WTC11 (cell line): ENCODE measurements at regions not wholly inside any gene's neighbourhood (a gene's known extent, or its start where the extent isn't known, plus 50 kb on each side); places are given as distances from the start of the nearest gene placed in this dataset.

Experiments
- ATAC-seq: fragments of 200-7000 bp; cut with Tn5 transposase; 2 replicates; pipeline ENCODE4 v1.10.0; 2021; ENCODE audit warnings: mild to moderate bottlenecking, moderate library complexity
- CTCF ChIA-PET: fragments of 300-600 bp; sonication (Branson Sonifier 250); formaldehyde crosslinking; loops from one replicate; lab custom pipeline; 2021; ENCODE audit warnings: antibody characterized with exemption; lab: Charles Lee
- POLR2A ChIA-PET: fragments of 350-600 bp; sonication (Branson Sonifier 250); formaldehyde crosslinking; loops from one replicate; lab custom pipeline; 2021; ENCODE audit warnings: antibody characterized with exemption; lab: Charles Lee
- DNase-seq: peaks from one replicate; pipeline ENCODE4 v3.0.0; 2021; ENCODE audit warnings: low spot score
- H3K27ac Mint-ChIP-seq: 2 replicates; pipeline ENCODE4 v1.8.0; 2021; ENCODE audit warnings: mixed read lengths
- H3K27me3 Mint-ChIP-seq: 2 replicates; pipeline ENCODE4 v1.8.0; 2021; ENCODE audit warnings: low read depth, mild to moderate bottlenecking, moderate library complexity, mixed read lengths
- H3K36me3 Mint-ChIP-seq: 2 replicates; pipeline ENCODE4 v1.8.0; 2021; ENCODE audit warnings: mixed read lengths
- H3K4me1 Mint-ChIP-seq: 2 replicates; pipeline ENCODE4 v1.8.0; 2022; ENCODE audit warnings: mixed read lengths
- H3K4me3 Mint-ChIP-seq: 2 replicates; pipeline ENCODE4 v1.8.0; 2021; ENCODE audit warnings: mild to moderate bottlenecking, moderate library complexity, mixed read lengths
- H3K9me3 Mint-ChIP-seq: 2 replicates; pipeline ENCODE4 v1.8.0; 2021; ENCODE audit warnings: mixed read lengths
- ATF1 ChIP-seq: sonication (generic); formaldehyde crosslinking; IDR thresholded peaks from 2 replicates; pipeline ENCODE4 v1.8.1; 2023; ENCODE audit warnings: mild to moderate bottlenecking, moderate library complexity, missing genetic modification reagents
- CREB1 ChIP-seq: sonication (generic); formaldehyde crosslinking; IDR thresholded peaks from 2 replicates; pipeline ENCODE4 v1.8.0; 2023; ENCODE audit warnings: mild to moderate bottlenecking, missing genetic modification reagents
- ELF4 ChIP-seq: sonication (generic); formaldehyde crosslinking; IDR thresholded peaks from 2 replicates; pipeline ENCODE4 v1.8.1; 2022; ENCODE audit warnings: low read depth, mild to moderate bottlenecking, moderate library complexity, missing genetic modification reagents
- GTF2I ChIP-seq: fragments of 250-450 bp; sonication (Bioruptor Pico); conservative IDR thresholded peaks from 2 replicates; pipeline ENCODE4 v1.4.0; 2021; ENCODE audit warnings: mild to moderate bottlenecking
- HMGXB4 ChIP-seq: sonication (generic); formaldehyde crosslinking; IDR thresholded peaks from 2 replicates; pipeline ENCODE4 v1.8.1; 2023; ENCODE audit warnings: mild to moderate bottlenecking, moderate library complexity, missing genetic modification reagents
- IRF2 ChIP-seq: sonication (generic); formaldehyde crosslinking; IDR thresholded peaks from 2 replicates; pipeline ENCODE4 v1.8.0; 2022; ENCODE audit warnings: low read depth, missing genetic modification reagents, borderline replicate concordance
- NFATC4 ChIP-seq: fragments of 250-450 bp; sonication (Bioruptor Pico); IDR thresholded peaks from 2 replicates; pipeline ENCODE4 v1.9.0; 2021; ENCODE audit warnings: mild to moderate bottlenecking
- NFE2L1 ChIP-seq: sonication (generic); formaldehyde crosslinking; IDR thresholded peaks from 2 replicates; pipeline ENCODE4 v1.8.1; 2023; ENCODE audit warnings: missing genetic modification reagents
- NR1H2 ChIP-seq: sonication (generic); formaldehyde crosslinking; IDR thresholded peaks from 2 replicates; pipeline ENCODE4 v1.9.0; 2021; ENCODE audit warnings: mild to moderate bottlenecking, moderate library complexity, missing genetic modification reagents
- PREB ChIP-seq: sonication (generic); formaldehyde crosslinking; IDR thresholded peaks from 2 replicates; pipeline ENCODE4 v1.8.1; 2022; ENCODE audit warnings: mild to moderate bottlenecking, missing genetic modification reagents, moderate library complexity, borderline replicate concordance
- PRRX2 ChIP-seq: fragments of 250-450 bp; sonication (Bioruptor Pico); IDR thresholded peaks from 2 replicates; pipeline ENCODE4 v1.8.0; 2021; ENCODE audit warnings: mild to moderate bottlenecking
- TCF7 ChIP-seq: sonication (generic); formaldehyde crosslinking; IDR thresholded peaks from 2 replicates; pipeline ENCODE4 v1.8.0; 2022; ENCODE audit warnings: mild to moderate bottlenecking, low read depth, missing genetic modification reagents, moderate library complexity
- TP53 ChIP-seq: sonication (generic); formaldehyde crosslinking; IDR thresholded peaks from 2 replicates; pipeline ENCODE4 v1.8.1; 2023; ENCODE audit warnings: mild to moderate bottlenecking, missing genetic modification reagents
- ZBTB43 ChIP-seq: sonication (generic); formaldehyde crosslinking; IDR thresholded peaks from 2 replicates; pipeline ENCODE4 v1.8.1; 2023; ENCODE audit warnings: mild to moderate bottlenecking, missing genetic modification reagents
- ZNF121 ChIP-seq: sonication (generic); formaldehyde crosslinking; IDR thresholded peaks from 2 replicates; pipeline ENCODE4 v1.8.0; 2023; ENCODE audit warnings: missing genetic modification reagents
- ZNF396 ChIP-seq: fragments of 250-450 bp; sonication (Bioruptor Pico); IDR thresholded peaks from 2 replicates; pipeline ENCODE4 v1.8.0; 2021; ENCODE audit warnings: mild to moderate bottlenecking, moderate library complexity, borderline replicate concordance
- TF ChIP-seq, protein P1 (sequence below): sonication (generic); formaldehyde crosslinking; IDR thresholded peaks from 2 replicates; pipeline ENCODE4 v1.8.0; 2022; ENCODE audit warnings: missing genetic modification reagents
- TF ChIP-seq, protein P2 (sequence below): sonication (generic); formaldehyde crosslinking; IDR thresholded peaks from 2 replicates; pipeline ENCODE4 v1.8.0; 2023; ENCODE audit warnings: missing genetic modification reagents, mild to moderate bottlenecking, borderline replicate concordance
- TF ChIP-seq, protein P3 (sequence below): sonication (generic); formaldehyde crosslinking; IDR thresholded peaks from 2 replicates; pipeline ENCODE4 v1.8.0; 2022; ENCODE audit warnings: mild to moderate bottlenecking, missing genetic modification reagents

GRCh38 chr2:54380670-54381069 lies 75.5 kb upstream of the SPTBN1 start:
- ATAC-seq = no peak

GRCh38 chr2:54381293-54381692 lies 74.8 kb upstream of the SPTBN1 start:
- Mint-ChIP-seq H3K36me3 (no peaks in the 10 kb centered on the region), H3K27me3 (peaks cover 5% of the 10 kb centered on the region; the same call in 1 of the 2 replicates), H3K9me3 (no peaks in the 10 kb centered on the region), H3K4me1 (peaks cover 41% of the 10 kb centered on the region), H3K4me3 (no peak overlapping the region), H3K27ac (no peak overlapping the region)
- CTCF ChIA-PET = no interaction called here
- no peak for DNase-seq
- ATAC-seq = no peak
- POLR2A ChIA-PET = no interaction called here
- TF ChIP-seq NFE2L1 (no peak), IRF2 (CRISPR knock-in tag) (no peak), CREB1 (CRISPR knock-in tag) (no peak), ATF1 (CRISPR knock-in tag) (no peak), PREB (CRISPR knock-in tag) (no peak)

More at GRCh38 chr2:54380670-54381069, 75.5 kb upstream of the SPTBN1 start:
- Mint-ChIP-seq H3K36me3 (no peaks in the 10 kb centered on the region), H3K4me1 (peaks cover 41% of the 10 kb centered on the region), H3K9me3 (no peaks in the 10 kb centered on the region), H3K27me3 (peaks cover 5% of the 10 kb centered on the region; the same call in 1 of the 2 replicates), H3K27ac (no peak overlapping the region), H3K4me3 (no peak overlapping the region)
- no peak for DNase-seq
- POLR2A ChIA-PET = no interaction called here
- TF ChIP-seq NFATC4 (CRISPR knock-in tag) (no peak), ZNF396 (CRISPR knock-in tag) (no peak)
- TF ChIP-seq, protein P1, sequence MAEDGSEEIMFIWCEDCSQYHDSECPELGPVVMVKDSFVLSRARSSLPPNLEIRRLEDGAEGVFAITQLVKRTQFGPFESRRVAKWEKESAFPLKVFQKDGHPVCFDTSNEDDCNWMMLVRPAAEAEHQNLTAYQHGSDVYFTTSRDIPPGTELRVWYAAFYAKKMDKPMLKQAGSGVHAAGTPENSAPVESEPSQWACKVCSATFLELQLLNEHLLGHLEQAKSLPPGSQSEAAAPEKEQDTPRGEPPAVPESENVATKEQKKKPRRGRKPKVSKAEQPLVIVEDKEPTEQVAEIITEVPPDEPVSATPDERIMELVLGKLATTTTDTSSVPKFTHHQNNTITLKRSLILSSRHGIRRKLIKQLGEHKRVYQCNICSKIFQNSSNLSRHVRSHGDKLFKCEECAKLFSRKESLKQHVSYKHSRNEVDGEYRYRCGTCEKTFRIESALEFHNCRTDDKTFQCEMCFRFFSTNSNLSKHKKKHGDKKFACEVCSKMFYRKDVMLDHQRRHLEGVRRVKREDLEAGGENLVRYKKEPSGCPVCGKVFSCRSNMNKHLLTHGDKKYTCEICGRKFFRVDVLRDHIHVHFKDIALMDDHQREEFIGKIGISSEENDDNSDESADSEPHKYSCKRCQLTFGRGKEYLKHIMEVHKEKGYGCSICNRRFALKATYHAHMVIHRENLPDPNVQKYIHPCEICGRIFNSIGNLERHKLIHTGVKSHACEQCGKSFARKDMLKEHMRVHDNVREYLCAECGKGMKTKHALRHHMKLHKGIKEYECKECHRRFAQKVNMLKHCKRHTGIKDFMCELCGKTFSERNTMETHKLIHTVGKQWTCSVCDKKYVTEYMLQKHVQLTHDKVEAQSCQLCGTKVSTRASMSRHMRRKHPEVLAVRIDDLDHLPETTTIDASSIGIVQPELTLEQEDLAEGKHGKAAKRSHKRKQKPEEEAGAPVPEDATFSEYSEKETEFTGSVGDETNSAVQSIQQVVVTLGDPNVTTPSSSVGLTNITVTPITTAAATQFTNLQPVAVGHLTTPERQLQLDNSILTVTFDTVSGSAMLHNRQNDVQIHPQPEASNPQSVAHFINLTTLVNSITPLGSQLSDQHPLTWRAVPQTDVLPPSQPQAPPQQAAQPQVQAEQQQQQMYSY = no peak
- CTCF ChIA-PET = no interaction called here

DNA sequence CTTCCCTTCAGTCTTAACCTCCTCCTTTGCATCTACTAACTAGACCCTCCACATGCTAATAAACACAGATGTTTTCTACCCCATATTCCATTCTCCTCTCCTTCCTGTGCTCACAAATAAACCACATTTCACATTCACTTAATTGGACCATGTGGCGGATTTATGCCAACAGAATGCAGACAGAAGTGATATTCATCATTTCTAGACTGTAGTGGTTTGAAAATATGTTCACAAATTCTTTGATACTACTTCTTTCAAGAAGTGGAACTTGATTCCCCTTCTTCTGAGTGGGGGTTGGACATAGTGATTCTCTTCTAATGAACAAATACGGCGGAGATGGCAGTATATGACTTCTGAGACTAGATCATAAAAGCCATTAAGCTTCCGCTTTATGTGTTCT lies 73.5 kb upstream of the SPTBN1 start:
- DNase-seq (no peak), ATAC-seq (no peak)
- no peaks in the 10 kb centered on the region for H3K36me3 Mint-ChIP-seq
- no peaks in the 10 kb centered on the region for H3K9me3 Mint-ChIP-seq
- H3K4me1 Mint-ChIP-seq = peaks cover 36% of the 10 kb centered on the region
- ChIA-PET CTCF (no interaction called here), POLR2A (no interaction called here)
- no peak overlapping the region for H3K27ac Mint-ChIP-seq
- no peak overlapping the region for H3K4me3 Mint-ChIP-seq
- H3K27me3 Mint-ChIP-seq = no peaks in the 10 kb centered on the region; the same call in 1 of the 2 replicates
- TF ChIP-seq PRRX2 (no peak), TCF7 (CRISPR knock-in tag) (no peak), GTF2I (no peak), ELF4 (no peak), TP53 (CRISPR knock-in tag) (no peak), ZBTB43 (CRISPR knock-in tag) (no peak), ZNF396 (CRISPR knock-in tag) (no peak), ZNF121 (CRISPR knock-in tag) (no peak), HMGXB4 (CRISPR knock-in tag) (no peak), NR1H2 (CRISPR knock-in tag) (no peak)
- TF ChIP-seq, protein P2, sequence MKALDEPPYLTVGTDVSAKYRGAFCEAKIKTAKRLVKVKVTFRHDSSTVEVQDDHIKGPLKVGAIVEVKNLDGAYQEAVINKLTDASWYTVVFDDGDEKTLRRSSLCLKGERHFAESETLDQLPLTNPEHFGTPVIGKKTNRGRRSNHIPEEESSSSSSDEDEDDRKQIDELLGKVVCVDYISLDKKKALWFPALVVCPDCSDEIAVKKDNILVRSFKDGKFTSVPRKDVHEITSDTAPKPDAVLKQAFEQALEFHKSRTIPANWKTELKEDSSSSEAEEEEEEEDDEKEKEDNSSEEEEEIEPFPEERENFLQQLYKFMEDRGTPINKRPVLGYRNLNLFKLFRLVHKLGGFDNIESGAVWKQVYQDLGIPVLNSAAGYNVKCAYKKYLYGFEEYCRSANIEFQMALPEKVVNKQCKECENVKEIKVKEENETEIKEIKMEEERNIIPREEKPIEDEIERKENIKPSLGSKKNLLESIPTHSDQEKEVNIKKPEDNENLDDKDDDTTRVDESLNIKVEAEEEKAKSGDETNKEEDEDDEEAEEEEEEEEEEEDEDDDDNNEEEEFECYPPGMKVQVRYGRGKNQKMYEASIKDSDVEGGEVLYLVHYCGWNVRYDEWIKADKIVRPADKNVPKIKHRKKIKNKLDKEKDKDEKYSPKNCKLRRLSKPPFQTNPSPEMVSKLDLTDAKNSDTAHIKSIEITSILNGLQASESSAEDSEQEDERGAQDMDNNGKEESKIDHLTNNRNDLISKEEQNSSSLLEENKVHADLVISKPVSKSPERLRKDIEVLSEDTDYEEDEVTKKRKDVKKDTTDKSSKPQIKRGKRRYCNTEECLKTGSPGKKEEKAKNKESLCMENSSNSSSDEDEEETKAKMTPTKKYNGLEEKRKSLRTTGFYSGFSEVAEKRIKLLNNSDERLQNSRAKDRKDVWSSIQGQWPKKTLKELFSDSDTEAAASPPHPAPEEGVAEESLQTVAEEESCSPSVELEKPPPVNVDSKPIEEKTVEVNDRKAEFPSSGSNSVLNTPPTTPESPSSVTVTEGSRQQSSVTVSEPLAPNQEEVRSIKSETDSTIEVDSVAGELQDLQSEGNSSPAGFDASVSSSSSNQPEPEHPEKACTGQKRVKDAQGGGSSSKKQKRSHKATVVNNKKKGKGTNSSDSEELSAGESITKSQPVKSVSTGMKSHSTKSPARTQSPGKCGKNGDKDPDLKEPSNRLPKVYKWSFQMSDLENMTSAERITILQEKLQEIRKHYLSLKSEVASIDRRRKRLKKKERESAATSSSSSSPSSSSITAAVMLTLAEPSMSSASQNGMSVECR (CRISPR knock-in tag) = no peak
- TF ChIP-seq, protein P3, sequence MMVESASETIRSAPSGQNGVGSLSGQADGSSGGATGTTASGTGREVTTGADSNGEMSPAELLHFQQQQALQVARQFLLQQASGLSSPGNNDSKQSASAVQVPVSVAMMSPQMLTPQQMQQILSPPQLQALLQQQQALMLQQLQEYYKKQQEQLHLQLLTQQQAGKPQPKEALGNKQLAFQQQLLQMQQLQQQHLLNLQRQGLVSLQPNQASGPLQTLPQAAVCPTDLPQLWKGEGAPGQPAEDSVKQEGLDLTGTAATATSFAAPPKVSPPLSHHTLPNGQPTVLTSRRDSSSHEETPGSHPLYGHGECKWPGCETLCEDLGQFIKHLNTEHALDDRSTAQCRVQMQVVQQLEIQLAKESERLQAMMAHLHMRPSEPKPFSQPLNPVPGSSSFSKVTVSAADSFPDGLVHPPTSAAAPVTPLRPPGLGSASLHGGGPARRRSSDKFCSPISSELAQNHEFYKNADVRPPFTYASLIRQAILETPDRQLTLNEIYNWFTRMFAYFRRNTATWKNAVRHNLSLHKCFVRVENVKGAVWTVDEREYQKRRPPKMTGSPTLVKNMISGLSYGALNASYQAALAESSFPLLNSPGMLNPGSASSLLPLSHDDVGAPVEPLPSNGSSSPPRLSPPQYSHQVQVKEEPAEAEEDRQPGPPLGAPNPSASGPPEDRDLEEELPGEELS (CRISPR knock-in tag) = no peak
